SK-N-SH treated with all-trans-retinoic acid at 6 μM for 48 hours (cell line): ENCODE measurements at regions not wholly inside any gene's neighbourhood (a gene's known extent, or its start where the extent isn't known, plus 50 kb on each side); places are given as distances from the start of the nearest gene placed in this dataset.
"Not testable (repeated sequence)": the region's sequence is repeated elsewhere in the genome, so short reads cannot be mapped to it uniquely, and the experiment has no call there.

Source experiments
- ATAC-seq: fragments of 200-7000 bp; cut with Tn5 transposase; 3 replicates; pipeline ENCODE4 v1.9.1; 2020; ENCODE audit warnings: mild to moderate bottlenecking, moderate library complexity
- ARNTL ChIP-seq: fragments of 450-650 bp; formaldehyde crosslinking; IDR thresholded peaks from 2 replicates; pipeline ENCODE4 v1.5.0; 2020; ENCODE audit warnings: low read depth, mild to moderate bottlenecking, moderate library complexity, borderline replicate concordance
- BACH2 ChIP-seq: fragments of 250-450 bp; sonication (Bioruptor Pico); IDR thresholded peaks from 2 replicates; pipeline ENCODE4 v1.9.0; 2021; ENCODE audit warnings: mild to moderate bottlenecking, borderline replicate concordance
- CSDC2 ChIP-seq: fragments of 250-450 bp; sonication (Bioruptor Pico); IDR thresholded peaks from 2 replicates; pipeline ENCODE4 v1.5.0; 2020; ENCODE audit warnings: mild to moderate bottlenecking, moderate library complexity
- ESRRG ChIP-seq: fragments of 250-450 bp; sonication (Bioruptor Pico); IDR thresholded peaks from 2 replicates; pipeline ENCODE4 v1.6.1; 2021; ENCODE audit warnings: mild to moderate bottlenecking
- GLIS3 ChIP-seq: fragments of 250-450 bp; sonication (Bioruptor Pico); IDR thresholded peaks from 2 replicates; pipeline ENCODE4 v1.5.0; 2020; ENCODE audit warnings: mild to moderate bottlenecking, moderate library complexity
- ISL1 ChIP-seq: fragments of 250-450 bp; sonication (Bioruptor Pico); IDR thresholded peaks from 2 replicates; pipeline ENCODE4 v2.1.2; 2022; ENCODE audit warnings: mild to moderate bottlenecking, moderate library complexity
- OSR1 ChIP-seq: fragments of 250-450 bp; sonication (Bioruptor Pico); IDR thresholded peaks from 2 replicates; pipeline ENCODE4 v1.8.0; 2022; ENCODE audit warnings: moderate library complexity, mild to moderate bottlenecking, inconsistent platforms
- PPARA ChIP-seq: fragments of 250-450 bp; sonication (Bioruptor Pico); IDR thresholded peaks from 2 replicates; pipeline ENCODE4 v1.5.0; 2020; ENCODE audit warnings: mild to moderate bottlenecking, borderline replicate concordance
- RARB ChIP-seq: fragments of 250-450 bp; sonication (Bioruptor Pico); IDR thresholded peaks from 2 replicates; pipeline ENCODE4 v1.8.0; 2021; ENCODE audit warnings: mild to moderate bottlenecking, moderate library complexity
- SNAI2 ChIP-seq: fragments of 250-450 bp; sonication (Bioruptor Pico); IDR thresholded peaks from 2 replicates; pipeline ENCODE4 v1.5.0; 2020; ENCODE audit warnings: mild to moderate bottlenecking, moderate library complexity
- TCF4 ChIP-seq: fragments of 250-450 bp; sonication (Bioruptor Pico); IDR thresholded peaks from 2 replicates; pipeline ENCODE4 v1.8.0; 2021; ENCODE audit warnings: mild to moderate bottlenecking, moderate library complexity, borderline replicate concordance
- TOX ChIP-seq: fragments of 250-450 bp; sonication (Bioruptor Pico); IDR thresholded peaks from 2 replicates; pipeline ENCODE4 v1.8.0; 2021; ENCODE audit warnings: mild to moderate bottlenecking, moderate library complexity, borderline replicate concordance
- ZC3H10 ChIP-seq: fragments of 250-450 bp; sonication (Bioruptor Pico); IDR thresholded peaks from 2 replicates; pipeline ENCODE4 v1.5.1; 2021; ENCODE audit warnings: mild to moderate bottlenecking, moderate library complexity
- ZFP3 ChIP-seq: fragments of 250-450 bp; sonication (Bioruptor Pico); IDR thresholded peaks from 2 replicates; pipeline ENCODE4 v1.5.0; 2020; ENCODE audit warnings: mild to moderate bottlenecking, moderate library complexity
- ZFP30 ChIP-seq: fragments of 450-650 bp; formaldehyde crosslinking; IDR thresholded peaks from 2 replicates; pipeline ENCODE4 v1.5.0; 2022; ENCODE audit warnings: mild to moderate bottlenecking, moderate library complexity
- ZNF565 ChIP-seq: fragments of 450-650 bp; formaldehyde crosslinking; conservative IDR thresholded peaks from 2 replicates; pipeline ENCODE4 v1.5.0; 2020; ENCODE audit warnings: low read depth, mild to moderate bottlenecking, moderate library complexity
- ZNF70 ChIP-seq: fragments of 450-650 bp; formaldehyde crosslinking; IDR thresholded peaks from 2 replicates; pipeline ENCODE4 v1.5.0; 2020; ENCODE audit warnings: mild to moderate bottlenecking, moderate library complexity
- ZNF8 ChIP-seq: fragments of 450-650 bp; formaldehyde crosslinking; IDR thresholded peaks from 2 replicates; pipeline ENCODE4 v1.5.0; 2020; ENCODE audit warnings: mild to moderate bottlenecking, moderate library complexity
- TF ChIP-seq, protein P1 (sequence below): fragments of 250-450 bp; sonication (Bioruptor Pico); IDR thresholded peaks from 2 replicates; pipeline ENCODE4 v1.5.0; 2020; ENCODE audit warnings: mild to moderate bottlenecking, moderate library complexity
- TF ChIP-seq, protein P2 (sequence below): fragments of 250-450 bp; sonication (Bioruptor Pico); IDR thresholded peaks from 2 replicates; pipeline ENCODE4 v1.8.0; 2021; ENCODE audit warnings: low read depth, mild to moderate bottlenecking, moderate library complexity, borderline replicate concordance
- TF ChIP-seq, protein P3 (sequence below): fragments of 250-450 bp; sonication (Bioruptor Pico); IDR thresholded peaks from 2 replicates; pipeline ENCODE4 v1.5.1; 2021; ENCODE audit warnings: mild to moderate bottlenecking, moderate library complexity
- TF ChIP-seq, protein P4 (sequence below): fragments of 250-450 bp; sonication (Bioruptor Pico); IDR thresholded peaks from 2 replicates; pipeline ENCODE4 v1.8.0; 2020; ENCODE audit warnings: mild to moderate bottlenecking, moderate library complexity, borderline replicate concordance

DNA sequence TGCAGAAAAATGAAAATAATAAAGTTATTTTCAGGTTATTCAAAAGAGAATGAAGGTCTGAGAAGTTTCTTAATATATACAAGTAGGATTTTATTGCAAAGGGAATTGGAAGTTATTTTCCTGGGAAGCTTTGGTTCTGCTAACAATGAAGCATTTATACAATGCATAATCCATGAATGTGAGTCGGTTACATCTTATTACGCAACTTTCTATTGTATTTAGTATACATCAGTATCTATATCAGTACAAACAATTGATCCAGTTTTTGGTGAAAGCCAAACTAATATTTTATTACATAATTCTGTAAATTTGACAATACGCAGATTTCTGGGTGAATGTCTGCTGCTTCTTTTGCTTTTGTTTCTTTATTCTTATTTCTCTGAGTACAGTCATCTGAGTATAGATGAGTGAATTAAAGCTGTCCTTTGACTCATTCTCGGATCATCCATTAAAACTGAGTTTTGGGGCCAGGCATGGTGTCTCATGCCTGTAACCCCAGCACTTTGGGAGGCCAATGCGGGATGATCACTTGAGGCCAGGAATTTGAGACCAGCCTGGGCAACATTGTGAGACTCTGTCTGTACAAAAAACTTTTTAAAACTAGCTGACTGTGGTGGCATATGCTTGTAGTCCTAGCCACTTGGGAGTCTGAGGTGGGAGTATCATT lies 108.5 kb downstream of the SOCS6 start:
- TF ChIP-seq ZNF8 (CRISPR knock-in tag), result no peak
- TF ChIP-seq ESRRG (CRISPR knock-in tag), result no peak
- TF ChIP-seq SNAI2, result no peak
- TF ChIP-seq OSR1 (CRISPR knock-in tag), result no peak
- TF ChIP-seq ZNF565 (CRISPR knock-in tag), result no peak
- TF ChIP-seq ZC3H10, result no peak
- no peak for TF ChIP-seq TCF4 (CRISPR knock-in tag)
- no peak for TF ChIP-seq RARB (CRISPR knock-in tag)
- TF ChIP-seq ISL1 (CRISPR knock-in tag), result no peak
- TF ChIP-seq ARNTL (CRISPR knock-in tag), result no peak
- TF ChIP-seq PPARA, result no peak
- no peak for TF ChIP-seq TOX (CRISPR knock-in tag)
- no peak for TF ChIP-seq ZNF70 (CRISPR knock-in tag)
- TF ChIP-seq, protein P1, sequence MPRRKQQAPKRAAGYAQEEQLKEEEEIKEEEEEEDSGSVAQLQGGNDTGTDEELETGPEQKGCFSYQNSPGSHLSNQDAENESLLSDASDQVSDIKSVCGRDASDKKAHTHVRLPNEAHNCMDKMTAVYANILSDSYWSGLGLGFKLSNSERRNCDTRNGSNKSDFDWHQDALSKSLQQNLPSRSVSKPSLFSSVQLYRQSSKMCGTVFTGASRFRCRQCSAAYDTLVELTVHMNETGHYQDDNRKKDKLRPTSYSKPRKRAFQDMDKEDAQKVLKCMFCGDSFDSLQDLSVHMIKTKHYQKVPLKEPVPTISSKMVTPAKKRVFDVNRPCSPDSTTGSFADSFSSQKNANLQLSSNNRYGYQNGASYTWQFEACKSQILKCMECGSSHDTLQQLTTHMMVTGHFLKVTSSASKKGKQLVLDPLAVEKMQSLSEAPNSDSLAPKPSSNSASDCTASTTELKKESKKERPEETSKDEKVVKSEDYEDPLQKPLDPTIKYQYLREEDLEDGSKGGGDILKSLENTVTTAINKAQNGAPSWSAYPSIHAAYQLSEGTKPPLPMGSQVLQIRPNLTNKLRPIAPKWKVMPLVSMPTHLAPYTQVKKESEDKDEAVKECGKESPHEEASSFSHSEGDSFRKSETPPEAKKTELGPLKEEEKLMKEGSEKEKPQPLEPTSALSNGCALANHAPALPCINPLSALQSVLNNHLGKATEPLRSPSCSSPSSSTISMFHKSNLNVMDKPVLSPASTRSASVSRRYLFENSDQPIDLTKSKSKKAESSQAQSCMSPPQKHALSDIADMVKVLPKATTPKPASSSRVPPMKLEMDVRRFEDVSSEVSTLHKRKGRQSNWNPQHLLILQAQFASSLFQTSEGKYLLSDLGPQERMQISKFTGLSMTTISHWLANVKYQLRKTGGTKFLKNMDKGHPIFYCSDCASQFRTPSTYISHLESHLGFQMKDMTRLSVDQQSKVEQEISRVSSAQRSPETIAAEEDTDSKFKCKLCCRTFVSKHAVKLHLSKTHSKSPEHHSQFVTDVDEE, result no peak
- TF ChIP-seq GLIS3 (CRISPR knock-in tag), result no peak
- no peak for TF ChIP-seq ZFP30 (CRISPR knock-in tag)
- no peak for TF ChIP-seq ZFP3 (CRISPR knock-in tag)
- TF ChIP-seq, protein P2, sequence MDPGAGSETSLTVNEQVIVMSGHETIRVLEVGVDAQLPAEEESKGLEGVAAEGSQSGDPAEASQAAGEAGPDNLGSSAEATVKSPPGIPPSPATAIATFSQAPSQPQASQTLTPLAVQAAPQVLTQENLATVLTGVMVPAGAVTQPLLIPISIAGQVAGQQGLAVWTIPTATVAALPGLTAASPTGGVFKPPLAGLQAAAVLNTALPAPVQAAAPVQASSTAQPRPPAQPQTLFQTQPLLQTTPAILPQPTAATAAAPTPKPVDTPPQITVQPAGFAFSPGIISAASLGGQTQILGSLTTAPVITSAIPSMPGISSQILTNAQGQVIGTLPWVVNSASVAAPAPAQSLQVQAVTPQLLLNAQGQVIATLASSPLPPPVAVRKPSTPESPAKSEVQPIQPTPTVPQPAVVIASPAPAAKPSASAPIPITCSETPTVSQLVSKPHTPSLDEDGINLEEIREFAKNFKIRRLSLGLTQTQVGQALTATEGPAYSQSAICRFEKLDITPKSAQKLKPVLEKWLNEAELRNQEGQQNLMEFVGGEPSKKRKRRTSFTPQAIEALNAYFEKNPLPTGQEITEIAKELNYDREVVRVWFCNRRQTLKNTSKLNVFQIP (CRISPR knock-in tag), result no peak
- TF ChIP-seq BACH2, result no peak
- ATAC-seq, result peak; percentile 47; the same call in 1 of the 3 replicates

DNA sequence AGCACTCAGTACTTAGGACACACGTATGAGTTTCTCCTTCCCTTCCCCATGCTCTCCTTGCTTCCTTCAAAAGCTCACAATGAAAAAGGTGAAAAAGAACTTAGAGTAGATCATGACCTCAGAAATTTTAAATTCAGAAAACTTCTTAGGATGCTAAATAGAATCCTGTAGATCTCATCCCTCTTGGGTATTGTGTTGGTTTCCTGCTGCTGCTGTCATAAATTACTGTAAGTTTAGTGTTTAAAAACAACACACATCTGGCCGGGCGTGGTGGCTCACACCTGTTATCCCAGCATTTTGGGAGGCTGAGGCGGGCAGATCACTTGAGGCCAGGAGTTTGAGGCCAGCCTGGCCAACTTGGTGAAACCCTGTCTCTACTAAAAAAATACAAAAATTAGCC lies 106.9 kb downstream of the SOCS6 start:
- not testable (repeated sequence) for ATAC-seq

DNA sequence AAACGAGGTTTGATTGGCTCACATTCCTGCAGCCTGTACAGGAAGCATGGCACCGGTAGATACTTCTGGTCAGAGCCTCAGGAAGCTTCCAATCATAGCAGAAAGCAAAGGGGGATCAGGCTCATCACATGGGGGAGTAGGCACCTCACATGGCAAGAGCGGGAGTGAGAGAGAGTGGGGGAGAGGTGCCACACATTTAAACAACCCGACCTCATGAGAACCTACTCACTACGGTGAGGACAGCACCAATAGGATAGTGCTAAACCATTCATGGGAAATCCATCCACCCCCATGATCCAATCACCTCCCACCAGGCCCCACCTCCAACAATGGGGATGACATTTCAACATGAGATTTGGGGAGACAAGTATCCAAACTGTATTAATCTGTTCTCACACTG lies 105.8 kb downstream of the SOCS6 start:
- no peak for ATAC-seq
- TF ChIP-seq, protein P3, sequence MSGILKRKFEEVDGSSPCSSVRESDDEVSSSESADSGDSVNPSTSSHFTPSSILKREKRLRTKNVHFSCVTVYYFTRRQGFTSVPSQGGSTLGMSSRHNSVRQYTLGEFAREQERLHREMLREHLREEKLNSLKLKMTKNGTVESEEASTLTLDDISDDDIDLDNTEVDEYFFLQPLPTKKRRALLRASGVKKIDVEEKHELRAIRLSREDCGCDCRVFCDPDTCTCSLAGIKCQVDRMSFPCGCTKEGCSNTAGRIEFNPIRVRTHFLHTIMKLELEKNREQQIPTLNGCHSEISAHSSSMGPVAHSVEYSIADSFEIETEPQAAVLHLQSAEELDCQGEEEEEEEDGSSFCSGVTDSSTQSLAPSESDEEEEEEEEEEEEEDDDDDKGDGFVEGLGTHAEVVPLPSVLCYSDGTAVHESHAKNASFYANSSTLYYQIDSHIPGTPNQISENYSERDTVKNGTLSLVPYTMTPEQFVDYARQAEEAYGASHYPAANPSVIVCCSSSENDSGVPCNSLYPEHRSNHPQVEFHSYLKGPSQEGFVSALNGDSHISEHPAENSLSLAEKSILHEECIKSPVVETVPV (CRISPR knock-in tag), result no peak
- TF ChIP-seq TCF4 (CRISPR knock-in tag) (no peak), ARNTL (CRISPR knock-in tag) (no peak), ZNF70 (CRISPR knock-in tag) (no peak), GLIS3 (CRISPR knock-in tag) (no peak), CSDC2 (CRISPR knock-in tag) (no peak)
- TF ChIP-seq, protein P4, sequence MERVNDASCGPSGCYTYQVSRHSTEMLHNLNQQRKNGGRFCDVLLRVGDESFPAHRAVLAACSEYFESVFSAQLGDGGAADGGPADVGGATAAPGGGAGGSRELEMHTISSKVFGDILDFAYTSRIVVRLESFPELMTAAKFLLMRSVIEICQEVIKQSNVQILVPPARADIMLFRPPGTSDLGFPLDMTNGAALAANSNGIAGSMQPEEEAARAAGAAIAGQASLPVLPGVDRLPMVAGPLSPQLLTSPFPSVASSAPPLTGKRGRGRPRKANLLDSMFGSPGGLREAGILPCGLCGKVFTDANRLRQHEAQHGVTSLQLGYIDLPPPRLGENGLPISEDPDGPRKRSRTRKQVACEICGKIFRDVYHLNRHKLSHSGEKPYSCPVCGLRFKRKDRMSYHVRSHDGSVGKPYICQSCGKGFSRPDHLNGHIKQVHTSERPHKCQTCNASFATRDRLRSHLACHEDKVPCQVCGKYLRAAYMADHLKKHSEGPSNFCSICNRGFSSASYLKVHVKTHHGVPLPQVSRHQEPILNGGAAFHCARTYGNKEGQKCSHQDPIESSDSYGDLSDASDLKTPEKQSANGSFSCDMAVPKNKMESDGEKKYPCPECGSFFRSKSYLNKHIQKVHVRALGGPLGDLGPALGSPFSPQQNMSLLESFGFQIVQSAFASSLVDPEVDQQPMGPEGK, result no peak
